ENCODE measurements at regions not wholly inside any gene's neighbourhood (a gene's known extent, or its start where the extent isn't known, plus 50 kb on each side); places are given as distances from the start of the nearest gene placed in this dataset.
A peak's percentile ranks its signal among the peaks of the same experiment; 100 is the strongest.

DNA sequence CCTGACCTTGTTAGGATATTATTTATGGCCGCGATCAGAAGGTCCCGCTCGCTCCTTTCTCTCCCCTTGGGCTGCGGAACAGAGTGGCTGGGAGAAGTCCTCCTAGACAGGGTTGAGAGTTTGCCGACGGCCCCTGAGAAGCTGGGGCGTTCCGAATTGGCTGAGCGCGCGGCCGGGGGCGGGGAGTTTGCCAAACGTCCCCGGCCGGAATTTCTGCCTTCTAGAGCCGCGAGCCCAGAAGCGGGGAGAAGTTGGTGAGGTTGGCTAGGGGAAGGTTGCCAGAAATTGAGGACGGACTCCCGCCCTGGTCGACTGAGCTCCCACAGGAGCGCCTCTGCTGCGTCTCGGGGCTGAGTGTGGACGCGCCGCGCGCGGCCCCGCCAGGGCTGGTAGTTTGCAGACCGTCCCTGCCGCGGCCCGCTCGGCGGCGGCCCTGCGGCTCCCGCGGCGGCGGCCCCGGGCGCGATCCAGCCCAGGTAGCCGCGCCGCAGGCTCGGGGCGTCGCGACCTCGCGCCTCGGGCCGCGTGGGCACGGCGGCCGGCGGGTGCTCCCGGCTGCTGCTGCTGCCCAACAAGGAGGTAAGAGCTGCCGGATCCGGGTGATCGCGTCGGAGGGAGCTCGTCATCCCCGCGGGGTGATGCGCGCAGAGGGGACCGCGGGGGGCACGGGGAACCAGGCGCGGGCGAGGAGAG, 134.0 kb upstream of the MGAT5 start:
- TF ChIP-seq CTCF (IDR thresholded peaks at IDR 0.05; ENCODE audit: insufficient read depth, low read depth, low read length, missing control alignments): no peak
- H3K4me3 ChIP-seq (ENCODE audit: low read length): peak overlapping the region; percentile 59
- DNase-seq (ENCODE audit: low read depth): peak; percentile 95

DNA sequence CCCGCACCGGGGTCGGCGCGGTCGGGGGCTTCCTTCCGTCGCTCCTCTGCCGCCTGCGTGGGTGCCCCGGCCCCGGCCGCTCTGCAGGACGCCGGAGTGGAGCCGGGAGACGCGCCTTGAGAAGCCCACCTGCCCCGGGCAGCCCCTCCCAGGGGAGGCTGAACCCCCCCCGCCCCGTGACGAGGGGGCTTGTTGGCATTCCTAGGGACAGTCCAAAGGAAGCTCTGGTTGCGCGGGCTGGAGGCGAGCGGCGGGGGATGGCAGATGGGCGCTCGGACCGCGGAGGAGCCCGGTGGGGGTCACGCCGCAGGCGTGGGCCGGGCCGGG, 133.5 kb upstream of the MGAT5 start:
- TF ChIP-seq CTCF (IDR thresholded peaks at IDR 0.05; ENCODE audit: insufficient read depth, low read depth, low read length, missing control alignments): no peak
- no peak for DNase-seq (ENCODE audit: low read depth)
- peak overlapping the region; percentile 59 for H3K4me3 ChIP-seq (ENCODE audit: low read length)

DNA sequence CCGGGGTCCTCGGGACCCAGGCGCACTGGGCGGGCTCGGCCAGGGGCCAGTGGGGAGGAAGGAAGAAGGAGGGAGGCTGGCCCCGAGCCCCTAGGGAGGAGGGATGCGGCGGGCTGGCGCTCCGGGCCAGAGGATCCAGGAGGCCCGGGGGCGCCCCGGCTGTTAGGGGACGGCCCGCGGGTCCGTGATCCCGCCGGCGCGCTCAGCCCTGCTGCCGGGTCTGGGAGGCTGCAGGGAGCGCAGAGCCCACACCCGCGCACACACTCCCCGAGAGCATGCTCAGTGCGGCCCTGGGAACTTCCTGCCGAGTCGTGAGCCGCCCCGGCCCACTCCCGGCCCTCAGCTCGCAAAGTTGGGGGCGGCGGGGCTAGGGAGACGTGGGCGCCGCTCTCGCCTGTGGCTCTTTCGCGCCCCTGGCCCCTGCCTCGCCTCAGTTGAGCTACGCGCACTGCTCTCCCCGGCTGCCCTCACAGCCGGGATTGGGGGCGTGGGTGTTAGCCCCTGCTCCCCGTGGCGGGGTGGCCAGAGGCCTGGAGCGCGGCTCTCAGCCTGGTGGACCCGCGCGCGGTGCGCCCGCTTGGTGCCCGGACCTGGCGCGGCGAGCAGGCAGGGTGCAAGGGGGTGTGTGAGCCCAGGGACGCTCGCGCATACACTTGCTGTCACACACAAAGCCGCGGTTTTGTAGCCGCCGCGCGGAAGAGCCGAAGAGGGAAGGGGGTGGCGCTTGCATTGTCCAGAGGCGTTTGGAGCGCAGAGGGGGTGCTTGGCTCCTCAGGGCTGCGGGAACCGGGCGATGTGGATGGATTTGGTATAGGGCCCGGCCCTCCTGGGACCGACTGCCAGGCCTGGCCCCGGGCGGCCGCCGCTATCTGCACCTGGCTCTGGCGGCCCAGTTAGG, 132.9 kb upstream of the MGAT5 start:
- peak overlapping the region; percentile 59 for H3K4me3 ChIP-seq (ENCODE audit: low read length)
- DNase-seq (ENCODE audit: low read depth): peak; percentile 69
- no peak for TF ChIP-seq CTCF (IDR thresholded peaks at IDR 0.05; ENCODE audit: insufficient read depth, low read depth, low read length, missing control alignments)

- DNase-seq (ENCODE audit: low read depth): no peak
- TF ChIP-seq CTCF (IDR thresholded peaks at IDR 0.05; ENCODE audit: insufficient read depth, low read depth, low read length, missing control alignments): no peak
- no peak overlapping the region for H3K4me3 ChIP-seq (ENCODE audit: low read length)
Measured at GRCh38 chr2:134122610-134123009, 131.3 kb upstream of the MGAT5 start.

DNA sequence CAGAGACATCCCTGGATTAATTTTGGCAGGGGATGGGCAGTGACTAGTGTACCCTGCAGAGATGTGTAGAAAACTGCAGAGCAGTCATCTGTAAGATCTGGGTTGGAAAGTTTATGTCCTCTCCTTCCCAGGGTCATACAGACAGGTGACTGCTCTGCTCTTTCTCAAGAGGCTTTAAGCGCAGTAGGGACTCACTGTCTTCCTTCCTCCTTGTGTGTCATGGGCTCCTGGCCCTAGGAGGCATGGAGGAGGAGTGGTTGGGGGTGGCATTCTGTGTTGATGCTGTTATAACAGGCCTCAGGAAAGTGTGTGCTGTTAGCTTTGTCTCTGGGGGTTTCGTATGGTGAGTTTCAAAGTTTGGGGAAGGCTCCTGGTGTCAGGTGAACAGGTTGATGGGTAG, 130.5 kb upstream of the MGAT5 start:
- DNase-seq (ENCODE audit: low read depth): no peak
- H3K4me3 ChIP-seq (ENCODE audit: low read length): no peak overlapping the region
- no peak for TF ChIP-seq CTCF (IDR thresholded peaks at IDR 0.05; ENCODE audit: insufficient read depth, low read depth, low read length, missing control alignments)

- H3K4me3 ChIP-seq (ENCODE audit: low read length): no peak overlapping the region
- TF ChIP-seq CTCF (IDR thresholded peaks at IDR 0.05; ENCODE audit: insufficient read depth, low read depth, low read length, missing control alignments): no peak
- DNase-seq (ENCODE audit: low read depth): no peak
Measured at GRCh38 chr2:134124047-134124753, 129.7 kb upstream of the MGAT5 start.

Measured in epithelial cell of esophagus (primary cell).